Naive thymus-derived CD8-positive, alpha-beta T cell (primary cell): ENCODE measurements at regions not wholly inside any gene's neighbourhood (a gene's known extent, or its start where the extent isn't known, plus 50 kb on each side); places are given as distances from the start of the nearest gene placed in this dataset.

Experiments
- ATAC-seq, 2 donors: fragments of 150-1000 bp; cut with Tn5 transposase in 1 of 2; sonication (Bioruptor Pico), chemical (Tn5 transposase) in 1 of 2; 1 replicate in 1 of 2; 2 replicates in 1 of 2; pipeline ENCODE4 v1.10.0; 2021; ENCODE audit warnings: mild to moderate bottlenecking in 2 of 2, moderate library complexity in 2 of 2
- POLR2A ChIA-PET: fragments of 350-600 bp; sonication (Branson Sonifier 250); formaldehyde crosslinking; loops from one replicate; lab custom pipeline; 2021; ENCODE audit warnings: antibody characterized with exemption; lab: Charles Lee
- DNase-seq, 10 donors: peaks; one replicate each; pipeline versions ENCODE4 v3.0.0 to v3.0.0-alpha.2; 2020 to 2022
- H3K27ac Mint-ChIP-seq, 10 donors: one replicate each; pipeline ENCODE4 v1.8.0; 2020 to 2022; ENCODE audit warnings: mild to moderate bottlenecking in 10 of 10, mixed read lengths in 10 of 10, moderate library complexity in 4 of 10, inconsistent platforms in 1 of 10
- H3K27me3 Mint-ChIP-seq, 5 donors: one replicate each; pipeline ENCODE4 v1.8.0; 2021 to 2022; ENCODE audit warnings: mixed read lengths in 5 of 5
- H3K36me3 Mint-ChIP-seq, 3 donors: one replicate each; pipeline ENCODE4 v1.8.0; 2020 to 2022; ENCODE audit warnings: mixed read lengths in 3 of 3, mild to moderate bottlenecking in 2 of 3, inconsistent platforms in 1 of 3
- H3K4me1 Mint-ChIP-seq, 4 donors: one replicate each; pipeline ENCODE4 v1.8.0; 2021 to 2022; ENCODE audit warnings: mixed read lengths in 4 of 4
- H3K4me3 Mint-ChIP-seq, 10 donors: one replicate each; pipeline ENCODE4 v1.8.0; 2020 to 2022; ENCODE audit warnings: mild to moderate bottlenecking in 10 of 10, mixed read lengths in 10 of 10, moderate library complexity in 6 of 10, inconsistent platforms in 1 of 10
- H3K9me3 Mint-ChIP-seq, 9 donors: one replicate each; pipeline ENCODE4 v1.8.0; 2020 to 2022; ENCODE audit warnings: mixed read lengths in 9 of 9, mild to moderate bottlenecking in 3 of 9, inconsistent platforms in 1 of 9, moderate library complexity in 1 of 9

DNA sequence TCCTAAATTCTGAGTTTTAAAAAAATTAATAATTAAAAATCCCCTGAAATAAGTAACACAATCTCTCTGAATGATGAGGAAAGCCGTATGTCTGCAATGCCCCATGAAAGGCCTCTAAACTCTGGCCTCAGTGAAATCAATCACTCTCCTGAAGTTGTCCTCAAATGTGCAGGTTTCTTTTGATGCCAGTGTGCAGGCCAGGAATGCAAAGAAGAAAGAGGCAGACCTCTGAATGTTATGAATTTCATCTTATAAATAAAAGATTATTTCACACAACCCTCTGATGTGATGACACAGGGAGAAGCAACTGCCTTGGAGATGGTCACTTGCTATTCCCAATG, 121.8 kb downstream of the TBXT start:
- H3K27me3 Mint-ChIP-seq, result peaks cover 8 to 61% (median 20%) of the 10 kb centered on the region in 5 donors
- DNase-seq, result no peak
- ATAC-seq, result no peak
- H3K9me3 Mint-ChIP-seq, result peaks cover 0 to 9% (median 0%) of the 10 kb centered on the region in 9 donors
- H3K36me3 Mint-ChIP-seq, result no peaks in the 10 kb centered on the region
- H3K4me1 Mint-ChIP-seq, result no peaks in the 10 kb centered on the region
- H3K4me3 Mint-ChIP-seq, result no peak overlapping the region
- H3K27ac Mint-ChIP-seq, result no peak overlapping the region
- POLR2A ChIA-PET, result no interaction called here

DNA sequence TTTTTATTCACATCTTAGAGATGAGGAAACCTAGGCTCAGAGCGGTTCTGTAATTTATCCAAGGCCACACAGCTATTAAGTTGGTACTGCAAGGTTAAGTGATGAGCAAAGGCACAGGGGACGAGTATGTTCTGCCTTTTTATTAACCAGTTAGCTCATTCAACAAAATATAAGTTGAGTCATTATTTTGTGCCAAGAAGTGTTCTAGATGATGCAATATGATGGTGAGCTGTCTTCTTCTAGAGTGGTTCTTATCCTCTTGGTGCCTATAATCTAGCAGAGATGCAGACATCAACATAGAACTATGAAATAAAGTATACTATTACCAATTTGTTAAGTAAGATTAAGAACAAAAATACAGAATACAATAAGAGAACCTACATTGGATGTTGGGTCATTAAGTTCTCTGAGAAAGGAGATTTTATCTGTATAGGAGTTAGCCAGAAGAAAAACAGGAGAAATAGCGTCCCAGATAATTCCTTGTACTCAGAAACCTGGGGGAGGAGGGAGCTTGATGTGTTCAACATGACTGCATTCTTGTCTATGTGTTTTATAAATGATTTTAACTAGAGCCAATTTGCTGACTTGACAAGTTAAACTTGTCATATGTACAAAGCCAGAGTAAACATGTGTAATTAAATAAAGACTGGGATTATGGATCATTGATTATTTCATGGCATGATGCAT, 122.3 kb downstream of the TBXT start:
- POLR2A ChIA-PET, result no interaction called here
- H3K4me3 Mint-ChIP-seq, result no peak overlapping the region
- H3K36me3 Mint-ChIP-seq, result no peaks in the 10 kb centered on the region
- H3K4me1 Mint-ChIP-seq, result no peaks in the 10 kb centered on the region
- peaks cover 0 to 4% (median 0%) of the 10 kb centered on the region in 9 donors for H3K9me3 Mint-ChIP-seq
- DNase-seq (no peak), ATAC-seq (no peak)
- H3K27me3 Mint-ChIP-seq, result peaks cover 10 to 61% (median 21%) of the 10 kb centered on the region in 5 donors
- no peak overlapping the region for H3K27ac Mint-ChIP-seq

DNA sequence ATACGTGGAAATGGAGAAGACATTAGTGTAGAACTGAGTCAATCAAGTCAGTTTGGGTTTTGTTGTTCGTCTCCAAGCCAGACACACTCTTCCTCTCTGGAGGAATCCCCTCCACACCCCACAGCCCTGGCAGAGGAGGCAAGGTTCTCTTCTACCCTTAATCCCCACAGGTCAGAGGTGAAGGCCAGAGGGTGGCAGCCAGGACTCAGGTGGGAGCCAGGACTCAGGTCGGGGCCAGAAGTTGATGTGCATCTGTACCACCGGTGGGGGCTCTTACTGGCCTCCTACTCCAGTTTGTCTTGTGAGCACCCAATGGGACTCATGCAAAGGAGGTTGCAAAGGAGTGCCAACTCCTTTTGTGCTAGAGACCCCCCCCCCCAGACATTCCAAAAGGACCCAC, 126.4 kb downstream of the TBXT start:
- peaks cover 9 to 37% (median 12%) of the 10 kb centered on the region in 5 donors for H3K27me3 Mint-ChIP-seq
- H3K4me1 Mint-ChIP-seq, result no peaks in the 10 kb centered on the region
- DNase-seq (no peak), ATAC-seq (no peak)
- peaks cover 0 to 12% (median 0%) of the 10 kb centered on the region in 3 donors for H3K36me3 Mint-ChIP-seq
- H3K9me3 Mint-ChIP-seq, result peaks cover 0 to 31% (median 11%) of the 10 kb centered on the region in 9 donors
- POLR2A ChIA-PET, result no interaction called here
- H3K4me3 Mint-ChIP-seq, result no peak overlapping the region
- H3K27ac Mint-ChIP-seq, result no peak overlapping the region

DNA sequence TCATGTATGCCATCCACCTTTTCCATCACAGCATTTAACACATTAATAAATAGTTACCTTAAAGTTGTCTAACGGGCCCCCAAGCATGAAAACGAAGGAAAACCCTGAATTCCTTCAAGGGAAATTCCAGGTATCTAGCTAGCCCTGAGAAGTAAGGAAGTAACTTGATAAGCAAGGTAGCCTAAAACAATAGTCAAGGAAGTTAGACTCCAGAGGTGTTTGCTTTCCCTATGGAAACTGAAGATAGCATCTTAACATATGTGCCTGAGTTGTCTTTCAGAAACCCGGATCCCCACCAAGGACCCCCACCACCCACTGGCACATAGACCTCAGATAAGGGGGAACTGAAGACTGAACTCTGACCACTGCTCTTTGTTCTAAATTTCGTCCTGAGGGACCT, 127.4 kb downstream of the TBXT start:
- no peaks in the 10 kb centered on the region for H3K4me1 Mint-ChIP-seq
- H3K36me3 Mint-ChIP-seq, result peaks cover 0 to 12% (median 0%) of the 10 kb centered on the region in 3 donors
- H3K4me3 Mint-ChIP-seq, result no peak overlapping the region
- DNase-seq, result no peak
- peaks cover 0 to 31% (median 11%) of the 10 kb centered on the region in 9 donors for H3K9me3 Mint-ChIP-seq
- H3K27me3 Mint-ChIP-seq, result peaks cover 9 to 35% (median 12%) of the 10 kb centered on the region in 5 donors
- no peak overlapping the region for H3K27ac Mint-ChIP-seq
- no peak for ATAC-seq
- POLR2A ChIA-PET, result no interaction called here

DNA sequence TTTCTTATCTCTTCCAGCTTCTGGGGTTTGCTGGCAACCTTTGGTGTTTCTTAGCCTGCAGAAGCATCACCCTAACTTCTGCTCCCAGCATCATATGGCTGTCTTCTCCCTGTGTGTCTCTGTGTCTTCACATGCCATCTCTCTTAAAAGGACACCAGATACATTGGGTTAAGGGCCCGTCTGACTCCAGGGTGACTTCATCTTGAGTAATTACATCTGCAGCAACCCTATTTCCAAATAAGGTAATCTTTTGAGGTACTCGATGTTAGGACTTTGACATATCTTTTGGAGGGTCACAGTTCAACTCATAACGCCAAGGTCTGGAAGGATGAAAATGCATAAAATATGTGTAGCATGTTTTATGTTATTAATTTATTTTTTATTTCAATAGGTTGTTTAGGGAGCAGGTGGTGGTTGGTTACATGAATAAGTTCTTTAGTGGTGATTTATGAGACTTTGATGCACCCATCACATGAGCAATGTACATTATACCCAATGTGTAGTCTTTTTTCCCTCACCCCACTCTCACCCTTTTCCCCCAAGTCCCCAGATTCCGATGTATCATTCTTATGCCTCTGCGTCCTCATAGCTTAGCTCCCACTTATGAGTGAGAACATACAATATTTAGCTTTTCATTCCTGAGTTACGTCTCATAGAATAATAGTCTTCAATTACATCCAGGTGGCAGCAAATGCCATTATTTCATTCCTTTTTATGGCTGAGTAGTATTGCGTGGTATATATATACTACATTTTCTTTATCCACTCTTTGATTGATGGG, 131.1 kb downstream of the TBXT start:
- H3K4me3 Mint-ChIP-seq, result no peak overlapping the region
- H3K36me3 Mint-ChIP-seq, result peaks cover 0 to 12% (median 0%) of the 10 kb centered on the region in 3 donors
- no peak for DNase-seq
- POLR2A ChIA-PET, result no interaction called here
- peaks cover 0 to 31% (median 11%) of the 10 kb centered on the region in 9 donors for H3K9me3 Mint-ChIP-seq
- no peak for ATAC-seq
- no peaks in the 10 kb centered on the region for H3K4me1 Mint-ChIP-seq
- no peak overlapping the region for H3K27ac Mint-ChIP-seq
- H3K27me3 Mint-ChIP-seq, result peaks cover under 1 to 13% (median 4%) of the 10 kb centered on the region in 5 donors

DNA sequence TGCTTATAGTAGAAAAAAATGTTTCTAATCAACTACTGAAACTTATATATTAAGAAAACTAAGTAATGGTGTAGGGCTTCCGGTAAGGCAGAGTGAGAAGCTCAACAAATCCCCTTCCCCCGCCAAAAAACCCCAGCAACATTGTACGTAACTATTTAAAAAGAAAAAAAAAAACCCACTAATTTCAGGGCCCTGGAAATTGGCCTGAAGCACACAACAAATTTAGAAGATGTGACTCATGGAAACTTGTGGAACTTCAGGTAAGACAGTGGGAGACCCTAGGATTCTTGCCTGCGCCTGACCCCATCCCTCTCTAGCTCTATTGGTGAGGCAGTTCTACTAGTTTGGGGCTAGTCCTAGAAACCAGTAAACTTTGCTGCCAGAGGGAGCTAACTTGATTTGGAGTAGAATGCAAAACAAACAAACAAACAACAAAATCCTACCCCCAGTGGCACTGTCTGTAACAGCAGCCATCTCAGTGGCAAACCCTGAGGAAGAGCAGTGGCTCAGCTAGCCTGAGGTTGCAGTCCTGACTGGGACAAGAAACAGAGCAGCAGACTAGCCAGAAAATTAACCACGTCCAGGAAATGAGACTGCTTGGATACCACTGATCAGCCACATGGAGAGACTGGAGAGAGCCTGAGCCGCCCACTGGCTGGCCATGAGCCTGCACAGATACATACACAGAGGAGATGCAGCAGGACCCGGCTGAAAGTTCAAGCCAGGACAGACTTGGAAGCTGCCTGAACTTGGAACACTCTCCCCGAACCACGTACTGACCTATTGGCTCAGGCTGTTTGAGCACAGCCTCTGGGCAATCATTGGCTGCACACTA, 135.1 kb downstream of the TBXT start:
- H3K36me3 Mint-ChIP-seq, result no peaks in the 10 kb centered on the region
- peak overlapping the region in 1 of 10 donors; percentile 12 for H3K27ac Mint-ChIP-seq
- ATAC-seq (no peak), DNase-seq (no peak)
- H3K9me3 Mint-ChIP-seq, result peaks cover 0 to 7% (median 3%) of the 10 kb centered on the region in 9 donors
- H3K27me3 Mint-ChIP-seq, result peaks cover 0 to 2% (median 2%) of the 10 kb centered on the region in 5 donors
- no peaks in the 10 kb centered on the region for H3K4me1 Mint-ChIP-seq
- H3K4me3 Mint-ChIP-seq, result no peak overlapping the region
- POLR2A ChIA-PET, result no interaction called here

DNA sequence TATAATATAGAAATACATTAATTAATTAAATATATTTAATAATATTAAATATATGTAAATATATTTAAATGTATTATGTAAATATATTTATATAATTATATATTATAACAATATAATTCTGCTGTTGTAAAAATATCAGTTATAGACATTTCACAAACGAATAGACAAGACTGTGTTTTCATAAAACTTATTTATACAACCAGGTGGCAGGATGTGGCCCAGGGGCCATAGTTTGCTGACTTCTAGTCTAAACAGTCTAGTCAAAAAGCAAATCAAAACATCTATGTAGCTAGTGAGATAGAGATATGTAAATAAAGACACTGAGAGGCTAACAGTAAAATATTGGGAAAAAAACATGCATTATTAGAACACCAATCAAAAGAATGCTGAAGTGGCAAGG, 136.4 kb downstream of the TBXT start:
- DNase-seq (no peak), ATAC-seq (no peak)
- H3K36me3 Mint-ChIP-seq, result no peaks in the 10 kb centered on the region
- no peak overlapping the region for H3K27ac Mint-ChIP-seq
- POLR2A ChIA-PET, result no interaction called here
- H3K27me3 Mint-ChIP-seq, result peaks cover 0 to 2% (median 0%) of the 10 kb centered on the region in 5 donors
- no peak overlapping the region for H3K4me3 Mint-ChIP-seq
- H3K9me3 Mint-ChIP-seq, result peaks cover 0 to under 1% (median 0%) of the 10 kb centered on the region in 9 donors
- H3K4me1 Mint-ChIP-seq, result no peaks in the 10 kb centered on the region

DNA sequence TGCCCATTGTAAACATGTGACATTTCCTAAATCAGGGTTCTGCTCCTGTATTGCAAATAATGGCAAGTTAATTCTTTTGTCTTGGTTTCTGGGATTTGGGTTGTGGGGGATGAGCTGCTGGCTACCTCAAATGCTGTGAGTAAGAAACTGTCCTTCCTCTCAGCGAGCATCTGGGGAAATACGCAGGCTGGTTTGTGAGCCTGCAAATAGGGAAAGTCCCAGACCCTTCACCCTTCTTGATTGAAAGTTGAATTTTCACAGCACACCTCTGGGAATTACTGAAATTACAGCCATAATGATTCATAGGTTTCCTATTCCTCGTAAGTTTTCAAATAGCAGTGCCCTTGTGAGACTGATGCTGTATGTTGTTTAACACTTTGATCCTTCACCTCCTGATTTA, 138.1 kb downstream of the TBXT start:
- DNase-seq (no peak), ATAC-seq (no peak)
- Mint-ChIP-seq H3K27me3 (peaks cover 0 to 2% (median 0%) of the 10 kb centered on the region in 5 donors), H3K4me3 (no peak overlapping the region), H3K4me1 (no peaks in the 10 kb centered on the region), H3K36me3 (no peaks in the 10 kb centered on the region), H3K9me3 (no peaks in the 10 kb centered on the region), H3K27ac (no peak overlapping the region)
- POLR2A ChIA-PET, result no interaction called here

DNA sequence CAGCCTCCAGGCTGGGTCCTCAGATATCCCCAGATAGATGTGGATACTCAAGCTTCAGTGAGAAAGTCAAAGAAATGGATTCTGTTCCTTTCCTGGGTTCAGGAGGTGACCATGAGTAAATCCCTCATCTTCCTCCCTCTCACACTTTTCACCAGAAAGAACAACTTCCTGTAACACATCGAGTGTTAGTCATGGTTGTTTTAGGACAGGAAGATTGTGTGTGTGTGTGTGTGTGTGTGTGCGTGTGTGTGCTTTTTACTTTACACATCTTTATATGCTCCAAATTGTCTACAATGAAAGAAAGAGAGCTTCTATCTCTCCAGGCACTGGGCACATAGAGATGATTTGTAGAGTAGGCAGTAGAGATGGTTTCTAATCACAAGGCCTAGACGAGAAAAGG, 139.9 kb downstream of the TBXT start:
- no peak for ATAC-seq
- no peak for DNase-seq
- Mint-ChIP-seq H3K4me1 (no peaks in the 10 kb centered on the region), H3K36me3 (no peaks in the 10 kb centered on the region), H3K27me3 (peaks cover 0 to 5% (median 0%) of the 10 kb centered on the region in 5 donors), H3K4me3 (no peak overlapping the region), H3K9me3 (no peaks in the 10 kb centered on the region), H3K27ac (no peak overlapping the region)
- POLR2A ChIA-PET, result no interaction called here

DNA sequence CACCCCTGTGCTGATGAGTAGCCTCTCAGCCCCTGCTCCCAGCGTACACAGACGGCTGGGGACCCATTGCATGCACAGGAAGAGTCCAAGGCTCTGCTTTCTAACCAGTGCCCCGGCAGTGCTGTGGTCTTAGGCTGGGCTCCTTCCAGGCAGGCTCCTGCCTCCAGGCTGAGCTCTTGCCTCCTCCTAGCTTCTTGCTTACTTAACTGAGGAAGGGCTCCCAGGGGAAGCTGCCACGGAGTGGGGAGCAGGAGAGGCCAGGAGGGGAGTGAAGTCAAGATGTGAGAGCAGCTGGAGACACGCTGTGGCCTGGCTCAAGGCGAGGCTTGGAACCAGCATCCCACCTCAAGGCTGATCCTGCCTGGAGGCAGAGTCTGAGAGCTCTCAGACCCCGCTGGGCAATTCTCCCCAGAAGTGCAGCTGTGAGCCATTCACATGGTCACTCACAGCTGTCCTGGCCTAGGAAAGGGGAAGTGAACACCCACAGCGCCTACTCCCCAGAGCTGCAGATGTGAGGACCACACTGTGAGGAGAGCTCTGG, 141.0 kb downstream of the TBXT start:
- Mint-ChIP-seq H3K4me1 (no peaks in the 10 kb centered on the region), H3K36me3 (no peaks in the 10 kb centered on the region), H3K27ac (no peak overlapping the region), H3K9me3 (peaks cover 0 to under 1% (median 0%) of the 10 kb centered on the region in 9 donors), H3K4me3 (no peak overlapping the region), H3K27me3 (peaks cover 0 to 5% (median 0%) of the 10 kb centered on the region in 5 donors)
- DNase-seq, result no peak
- ATAC-seq, result no peak
- POLR2A ChIA-PET, result no interaction called here

DNA sequence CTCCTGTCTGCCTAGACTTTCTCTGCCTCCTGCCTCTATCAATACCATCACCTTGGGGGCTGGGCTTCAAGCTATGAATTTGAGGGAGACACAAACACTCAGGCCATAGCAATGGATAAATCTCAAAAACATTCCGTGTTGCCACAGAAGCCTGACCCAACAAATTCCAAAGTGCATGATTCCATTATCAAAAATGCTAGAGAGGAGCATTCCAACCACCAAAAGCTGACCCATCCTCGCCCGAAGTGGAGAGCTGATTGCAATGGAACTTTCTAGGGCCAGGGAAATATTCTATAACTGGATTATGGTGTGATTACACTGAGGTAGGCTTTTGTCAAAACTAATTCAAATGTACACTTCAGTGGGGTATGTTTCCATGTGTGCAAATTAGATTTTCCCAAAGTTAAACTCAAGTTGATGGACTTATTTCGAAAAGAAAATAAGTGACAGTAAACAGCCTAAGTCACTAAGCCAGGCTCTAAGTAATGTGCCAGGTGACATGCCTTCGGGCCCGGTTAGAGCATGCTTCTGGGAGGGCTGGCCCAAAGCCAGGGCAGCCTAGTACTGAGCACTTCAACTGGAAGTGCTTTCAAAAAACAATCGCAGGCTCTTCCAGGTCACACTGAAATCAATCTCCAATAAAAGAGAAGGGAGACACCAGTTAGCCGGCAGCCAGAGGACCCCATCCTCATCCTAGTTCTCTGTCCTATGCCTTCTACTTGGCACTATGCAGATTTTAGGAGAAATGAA, 142.3 kb downstream of the TBXT start:
- DNase-seq (no peak), ATAC-seq (no peak)
- H3K27ac Mint-ChIP-seq, result no peak overlapping the region
- H3K9me3 Mint-ChIP-seq, result peaks cover 0 to 7% (median 2%) of the 10 kb centered on the region in 9 donors
- peaks cover 0 to 6% (median 0%) of the 10 kb centered on the region in 5 donors for H3K27me3 Mint-ChIP-seq
- peaks cover 0 to 5% (median 0%) of the 10 kb centered on the region in 3 donors for H3K36me3 Mint-ChIP-seq
- POLR2A ChIA-PET, result no interaction called here
- H3K4me3 Mint-ChIP-seq, result no peak overlapping the region
- no peaks in the 10 kb centered on the region for H3K4me1 Mint-ChIP-seq

DNA sequence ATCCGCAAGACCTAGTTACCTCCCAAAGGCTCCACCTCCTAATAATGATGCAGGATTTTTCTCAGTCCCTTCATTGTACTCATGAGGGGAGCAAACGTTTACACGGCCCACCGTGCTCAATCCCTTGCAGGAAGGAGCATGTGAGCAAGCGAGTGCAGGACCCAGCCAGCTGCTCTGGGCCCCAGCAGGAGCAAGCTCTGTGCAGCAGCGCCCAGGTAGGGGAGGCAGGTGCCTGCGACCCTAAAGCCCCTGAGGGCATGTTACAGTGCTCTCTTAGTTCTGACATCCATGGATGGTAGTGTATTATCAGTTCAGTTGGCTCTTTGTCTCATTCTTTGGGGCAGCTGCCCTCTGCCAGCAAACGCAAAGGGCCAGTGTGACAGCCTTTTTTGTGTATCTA, 143.4 kb downstream of the TBXT start:
- POLR2A ChIA-PET, result no interaction called here

More for the DNA sequence above, 143.4 kb downstream of the TBXT start:
- peaks cover 0 to 5% (median 0%) of the 10 kb centered on the region in 3 donors for H3K36me3 Mint-ChIP-seq
- no peak overlapping the region for H3K27ac Mint-ChIP-seq
- H3K9me3 Mint-ChIP-seq, result peaks cover 0 to 9% (median 3%) of the 10 kb centered on the region in 9 donors
- H3K4me3 Mint-ChIP-seq, result no peak overlapping the region
- peaks cover 0 to 10% (median 6%) of the 10 kb centered on the region in 5 donors for H3K27me3 Mint-ChIP-seq
- DNase-seq (no peak), ATAC-seq (peak in 1 of 2 donors; percentile 34)
- no peaks in the 10 kb centered on the region for H3K4me1 Mint-ChIP-seq
